HEK293T (cell line): ENCODE measurements at regions not wholly inside any gene's neighbourhood (a gene's known extent, or its start where the extent isn't known, plus 50 kb on each side); places are given as distances from the start of the nearest gene placed in this dataset.

Experiments used
- ARNT ChIP-seq: fragments of 450-650 bp; IDR thresholded peaks from 2 replicates; pipeline ENCODE4 v1.6.1; 2017; ENCODE audit warnings: mild to moderate bottlenecking
- CTBP1 ChIP-seq: fragments of 450-650 bp; IDR thresholded peaks from 2 replicates; pipeline ENCODE4 v1.6.1; 2016; ENCODE audit warnings: borderline replicate concordance
- ELF4 ChIP-seq: fragments of 450-650 bp; IDR thresholded peaks from 2 replicates; pipeline ENCODE4 v1.6.1; 2017; ENCODE audit warnings: antibody characterized with exemption
- FOXM1 ChIP-seq: fragments of 450-650 bp; IDR thresholded peaks from 2 replicates; pipeline ENCODE4 v1.6.1; 2017; ENCODE audit warnings: mild to moderate bottlenecking, borderline replicate concordance
- HDGF ChIP-seq: fragments of 450-650 bp; IDR thresholded peaks from 2 replicates; pipeline ENCODE4 v1.6.1; 2017; ENCODE audit warnings: antibody characterized with exemption, borderline replicate concordance
- L3MBTL2 ChIP-seq: fragments of 450-650 bp; conservative IDR thresholded peaks from 2 replicates; pipeline ENCODE4 v1.6.1; 2016; ENCODE audit warnings: mild to moderate bottlenecking
- LEF1 ChIP-seq: fragments of 450-650 bp; IDR thresholded peaks from 2 replicates; pipeline ENCODE4 v1.6.1; 2017; ENCODE audit warnings: mild to moderate bottlenecking, borderline replicate concordance
- NFRKB ChIP-seq: fragments of 450-650 bp; IDR thresholded peaks from 2 replicates; pipeline ENCODE4 v1.6.1; 2016; ENCODE audit warnings: mild to moderate bottlenecking, moderate library complexity
- SP1 ChIP-seq: fragments of 450-650 bp; IDR thresholded peaks from 2 replicates; pipeline ENCODE4 v1.6.1; 2017

- TF ChIP-seq NFRKB (no peak), ELF4 (no peak), L3MBTL2 (no peak), SP1 (no peak), HDGF (no peak), ARNT (no peak), LEF1 (no peak), CTBP1 (no peak), FOXM1 (no peak)
These were observed 122.6 kb downstream of the CNTN3 start for GRCh38 chr3:74491874-74492273.
